ENCODE measurements at regions not wholly inside any gene's neighbourhood (a gene's known extent, or its start where the extent isn't known, plus 50 kb on each side); places are given as distances from the start of the nearest gene placed in this dataset.

GRCh38 chr5:56490971-56491468, 257.9 kb upstream of the ANKRD55 start:
- no peak overlapping the region for H3K27ac ChIP-seq
- H3K9me3 ChIP-seq, result no peaks in the 10 kb centered on the region
- no peaks in the 10 kb centered on the region for H3K4me1 ChIP-seq
- no peaks in the 10 kb centered on the region for H3K27me3 ChIP-seq (ENCODE audit: insufficient read depth in 3 of 3, low read length in 2 of 3)
- no peaks in the 10 kb centered on the region for H3K36me3 ChIP-seq (ENCODE audit: insufficient read depth in 1 of 2, low read depth in 1 of 2)
- intact Hi-C loops (cut with DNase I), result no loop called here
- WGBS, 3 donors, result 79 to 82% (median 82%) methylated on average over 9 of the region's 9 CpGs
- H3K4me3 ChIP-seq, result no peak overlapping the region
- TF ChIP-seq CTCF (IDR thresholded peaks at IDR 0.05), result no peak
- DNase-seq (no peak), ATAC-seq (no peak)

GRCh38 chr5:56489272-56489671, 256.1 kb upstream of the ANKRD55 start:
- TF ChIP-seq CTCF (IDR thresholded peaks at IDR 0.05), result no peak
- 88 to 97% (median 94%) methylated on average over 4 of the region's 4 CpGs for WGBS, 3 donors

GRCh38 chr5:56487528-56488115, 254.5 kb upstream of the ANKRD55 start:
- TF ChIP-seq CTCF (IDR thresholded peaks at IDR 0.05), result no peak
- H3K9me3 ChIP-seq, result no peaks in the 10 kb centered on the region
- no peak overlapping the region for H3K27ac ChIP-seq
- ATAC-seq (no peak), DNase-seq (no peak)
- H3K27me3 ChIP-seq (ENCODE audit: insufficient read depth in 3 of 3, low read length in 2 of 3), result peaks cover 0 to 9% (median 0%) of the 10 kb centered on the region in 3 donors
- 90 to 98% (median 96%) methylated on average over 24 to 25 of the region's 25 CpGs for WGBS, 3 donors
- H3K36me3 ChIP-seq (ENCODE audit: insufficient read depth in 1 of 2, low read depth in 1 of 2), result no peaks in the 10 kb centered on the region
- no peak overlapping the region for H3K4me3 ChIP-seq
- intact Hi-C loops (cut with DNase I), result loop anchor here in 1 of 2 donors (10.0 kb wide), 1 partner anchor 327 kb away; the partner anchor contains the start of gene MAP3K1
- no peaks in the 10 kb centered on the region for H3K4me1 ChIP-seq

More at GRCh38 chr5:56489272-56489671, 256.1 kb upstream of the ANKRD55 start:
- no peaks in the 10 kb centered on the region for H3K27me3 ChIP-seq (ENCODE audit: insufficient read depth in 3 of 3, low read length in 2 of 3)
- no peaks in the 10 kb centered on the region for H3K4me1 ChIP-seq
- H3K36me3 ChIP-seq (ENCODE audit: insufficient read depth in 1 of 2, low read depth in 1 of 2), result no peaks in the 10 kb centered on the region
- DNase-seq (no peak), ATAC-seq (no peak)
- H3K27ac ChIP-seq, result no peak overlapping the region
- no peak overlapping the region for H3K4me3 ChIP-seq
- no peaks in the 10 kb centered on the region for H3K9me3 ChIP-seq
- intact Hi-C loops (cut with DNase I), result loop anchor here in 1 of 2 donors (10.0 kb wide), 1 partner anchor 326 kb away; the partner anchor contains the start of gene MAP3K1

GRCh38 chr5:56482363-56482762, 249.2 kb upstream of the ANKRD55 start:
- no peaks in the 10 kb centered on the region for H3K36me3 ChIP-seq (ENCODE audit: insufficient read depth in 1 of 2, low read depth in 1 of 2)
- no peaks in the 10 kb centered on the region for H3K9me3 ChIP-seq
- no peak for TF ChIP-seq CTCF (IDR thresholded peaks at IDR 0.05)
- DNase-seq (no peak), ATAC-seq (no peak)
- 93% methylated on average over 3 of the region's 3 CpGs for WGBS, 3 donors
- no peak overlapping the region for H3K4me3 ChIP-seq
- peaks cover 0 to 40% (median 7%) of the 10 kb centered on the region in 3 donors for H3K27me3 ChIP-seq (ENCODE audit: insufficient read depth in 3 of 3, low read length in 2 of 3)
- intact Hi-C loops (cut with DNase I), result loop anchor here in 1 of 2 donors (10.0 kb wide), 1 partner anchor 332 kb away; the partner anchor contains the start of gene MAP3K1
- no peak overlapping the region for H3K27ac ChIP-seq
- H3K4me1 ChIP-seq, result no peaks in the 10 kb centered on the region

Data from psoas muscle (tissue), 7 donors.